C4-2B (cell line): ENCODE measurements at regions not wholly inside any gene's neighbourhood (a gene's known extent, or its start where the extent isn't known, plus 50 kb on each side); places are given as distances from the start of the nearest gene placed in this dataset.

ENCODE experiments used
- CTCF ChIP-seq: fragments of 450-650 bp; conservative IDR thresholded peaks from 2 replicates; pipeline ENCODE4 v1.5.1; 2017; ENCODE audit warnings: mild to moderate bottlenecking
- ZFX ChIP-seq: fragments of 450-650 bp; IDR thresholded peaks from 2 replicates; pipeline ENCODE4 v1.6.1; 2017

GRCh38 chr2:146867477-146867986, 977.3 kb upstream of the ACVR2A start:
- TF ChIP-seq CTCF: no peak
- no peak for TF ChIP-seq ZFX
